ENCODE measurements at regions not wholly inside any gene's neighbourhood (a gene's known extent, or its start where the extent isn't known, plus 50 kb on each side); places are given as distances from the start of the nearest gene placed in this dataset.

DNA sequence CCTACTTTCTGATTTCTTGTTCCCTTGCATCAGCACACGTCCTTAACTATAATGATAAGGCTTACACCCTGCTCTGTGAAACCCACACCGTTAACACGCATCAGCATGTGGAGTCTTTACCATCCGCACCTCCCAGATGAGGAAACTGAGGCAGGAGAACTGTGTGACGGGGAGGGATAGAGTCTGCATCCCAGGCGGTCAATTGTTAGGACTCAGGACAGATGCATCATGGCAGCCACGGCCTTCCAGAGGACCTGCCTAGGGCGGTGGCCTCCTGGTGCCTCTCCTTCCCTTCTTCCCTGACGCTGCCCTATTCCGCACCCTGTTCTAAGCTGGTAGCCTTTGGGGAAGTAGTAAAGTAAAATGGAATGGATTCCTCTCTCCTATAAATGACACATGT, 326.0 kb downstream of the TEX29 start:
- TF ChIP-seq, protein P1, sequence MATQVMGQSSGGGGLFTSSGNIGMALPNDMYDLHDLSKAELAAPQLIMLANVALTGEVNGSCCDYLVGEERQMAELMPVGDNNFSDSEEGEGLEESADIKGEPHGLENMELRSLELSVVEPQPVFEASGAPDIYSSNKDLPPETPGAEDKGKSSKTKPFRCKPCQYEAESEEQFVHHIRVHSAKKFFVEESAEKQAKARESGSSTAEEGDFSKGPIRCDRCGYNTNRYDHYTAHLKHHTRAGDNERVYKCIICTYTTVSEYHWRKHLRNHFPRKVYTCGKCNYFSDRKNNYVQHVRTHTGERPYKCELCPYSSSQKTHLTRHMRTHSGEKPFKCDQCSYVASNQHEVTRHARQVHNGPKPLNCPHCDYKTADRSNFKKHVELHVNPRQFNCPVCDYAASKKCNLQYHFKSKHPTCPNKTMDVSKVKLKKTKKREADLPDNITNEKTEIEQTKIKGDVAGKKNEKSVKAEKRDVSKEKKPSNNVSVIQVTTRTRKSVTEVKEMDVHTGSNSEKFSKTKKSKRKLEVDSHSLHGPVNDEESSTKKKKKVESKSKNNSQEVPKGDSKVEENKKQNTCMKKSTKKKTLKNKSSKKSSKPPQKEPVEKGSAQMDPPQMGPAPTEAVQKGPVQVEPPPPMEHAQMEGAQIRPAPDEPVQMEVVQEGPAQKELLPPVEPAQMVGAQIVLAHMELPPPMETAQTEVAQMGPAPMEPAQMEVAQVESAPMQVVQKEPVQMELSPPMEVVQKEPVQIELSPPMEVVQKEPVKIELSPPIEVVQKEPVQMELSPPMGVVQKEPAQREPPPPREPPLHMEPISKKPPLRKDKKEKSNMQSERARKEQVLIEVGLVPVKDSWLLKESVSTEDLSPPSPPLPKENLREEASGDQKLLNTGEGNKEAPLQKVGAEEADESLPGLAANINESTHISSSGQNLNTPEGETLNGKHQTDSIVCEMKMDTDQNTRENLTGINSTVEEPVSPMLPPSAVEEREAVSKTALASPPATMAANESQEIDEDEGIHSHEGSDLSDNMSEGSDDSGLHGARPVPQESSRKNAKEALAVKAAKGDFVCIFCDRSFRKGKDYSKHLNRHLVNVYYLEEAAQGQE (IDR thresholded peaks at IDR 0.05; ENCODE audit: low read depth, low read length): no peak
- TF ChIP-seq NFIC (IDR thresholded peaks at IDR 0.05; ENCODE audit: borderline replicate concordance): no peak
- TF ChIP-seq POLR2AphosphoS5 (IDR thresholded peaks at IDR 0.05; ENCODE audit: low read depth, low read length): no peak

Measured in SK-N-SH (cell line).